Fibroblast of mammary gland (primary cell): ENCODE measurements at regions not wholly inside any gene's neighbourhood (a gene's known extent, or its start where the extent isn't known, plus 50 kb on each side); places are given as distances from the start of the nearest gene placed in this dataset.

Source experiments
- DNase-seq: peaks from one replicate; pipeline ENCODE4 v3.0.0-alpha.2; 2010; ENCODE audit warnings: low read depth
- H3K4me3 ChIP-seq: 2 replicates; pipeline ENCODE4 v1.5.1; 2011; ENCODE audit warnings: low read depth, mild to moderate bottlenecking, low read length, moderate library complexity; ENCODE audit not compliant: control insufficient read depth
- CTCF ChIP-seq: conservative IDR thresholded peaks from 2 replicates; pipeline ENCODE4 v1.5.1; 2011; ENCODE audit warnings: low read depth, low read length, inconsistent platforms; ENCODE audit not compliant: control insufficient read depth, insufficient read depth

GRCh38 chr2:236688157-236688556 lies 118.5 kb downstream of the ACKR3 start:
- no peak for TF ChIP-seq CTCF
- DNase-seq, result no peak
- no peak overlapping the region for H3K4me3 ChIP-seq

GRCh38 chr2:236688563-236689392 lies 119.2 kb downstream of the ACKR3 start:
- no peak for TF ChIP-seq CTCF
- DNase-seq, result no peak
- H3K4me3 ChIP-seq, result no peak overlapping the region

- TF ChIP-seq CTCF, result no peak
- H3K4me3 ChIP-seq, result no peak overlapping the region
- DNase-seq, result no peak
Measured at GRCh38 chr2:236689393-236689700, 119.7 kb downstream of the ACKR3 start.

DNA sequence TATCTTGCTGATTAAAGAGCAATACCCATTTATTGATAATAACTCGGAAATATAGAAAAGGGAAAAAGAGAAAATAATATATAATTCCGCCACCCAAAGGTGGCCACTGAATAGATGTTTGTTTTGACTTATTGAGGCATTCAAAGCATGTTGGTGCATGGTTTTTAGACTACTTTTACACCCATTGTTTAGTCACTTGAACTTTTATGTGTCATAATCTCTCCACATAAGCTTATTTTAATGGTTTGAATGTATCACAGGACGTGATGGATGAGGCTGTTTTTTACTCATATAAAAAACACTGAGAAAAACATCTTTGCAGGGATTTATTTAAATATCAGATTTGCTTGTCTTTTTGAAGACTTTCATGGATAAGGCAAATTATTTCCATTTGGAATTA lies 120.4 kb downstream of the ACKR3 start:
- H3K4me3 ChIP-seq, result no peak overlapping the region
- TF ChIP-seq CTCF, result no peak
- no peak for DNase-seq

DNA sequence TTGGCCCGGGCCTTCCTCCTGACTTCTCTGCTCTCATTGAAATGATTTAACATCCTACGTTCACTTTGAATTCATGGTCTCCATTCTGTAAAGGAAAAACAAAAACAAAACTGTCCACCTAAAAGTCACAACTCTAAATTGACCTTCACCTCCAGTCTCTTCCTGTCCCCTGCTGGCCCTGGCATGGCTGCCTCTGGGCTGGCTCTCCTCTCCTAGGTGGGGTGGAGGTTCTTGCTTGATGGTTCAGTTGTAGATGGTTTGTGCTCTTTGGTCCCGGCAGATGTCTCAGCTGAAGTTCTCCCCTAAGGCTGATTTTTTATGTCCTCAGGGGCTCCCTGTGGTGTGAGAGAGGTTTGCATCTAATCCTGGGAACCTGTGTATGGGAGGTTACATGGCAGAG lies 121.1 kb downstream of the ACKR3 start:
- DNase-seq, result no peak
- no peak for TF ChIP-seq CTCF
- no peak overlapping the region for H3K4me3 ChIP-seq

GRCh38 chr2:236691799-236692167 lies 122.2 kb downstream of the ACKR3 start:
- no peak for DNase-seq
- no peak for TF ChIP-seq CTCF
- H3K4me3 ChIP-seq, result no peak overlapping the region

DNA sequence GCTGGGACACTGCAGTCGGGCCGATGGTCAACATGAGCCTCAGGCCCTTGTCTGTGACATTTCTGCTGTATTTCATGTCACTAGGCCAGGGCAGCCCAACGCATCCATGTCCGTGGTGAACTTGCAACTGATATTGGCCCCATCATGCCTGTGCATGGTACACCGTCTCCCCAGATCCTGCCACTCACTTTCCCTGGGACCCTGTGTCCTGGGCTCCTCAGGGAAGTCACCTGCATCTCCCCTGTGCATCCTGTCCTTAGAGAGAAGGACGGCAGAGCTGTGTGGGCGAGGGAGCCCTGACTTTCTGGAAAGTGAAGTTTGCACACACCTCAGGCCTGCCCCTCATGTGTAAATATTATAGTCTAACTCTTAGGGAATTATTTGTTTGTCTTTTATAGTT lies 123.3 kb downstream of the ACKR3 start:
- DNase-seq, result no peak
- TF ChIP-seq CTCF, result no peak
- no peak overlapping the region for H3K4me3 ChIP-seq
